ENCODE measurements at regions not wholly inside any gene's neighbourhood (a gene's known extent, or its start where the extent isn't known, plus 50 kb on each side); places are given as distances from the start of the nearest gene placed in this dataset.

DNA sequence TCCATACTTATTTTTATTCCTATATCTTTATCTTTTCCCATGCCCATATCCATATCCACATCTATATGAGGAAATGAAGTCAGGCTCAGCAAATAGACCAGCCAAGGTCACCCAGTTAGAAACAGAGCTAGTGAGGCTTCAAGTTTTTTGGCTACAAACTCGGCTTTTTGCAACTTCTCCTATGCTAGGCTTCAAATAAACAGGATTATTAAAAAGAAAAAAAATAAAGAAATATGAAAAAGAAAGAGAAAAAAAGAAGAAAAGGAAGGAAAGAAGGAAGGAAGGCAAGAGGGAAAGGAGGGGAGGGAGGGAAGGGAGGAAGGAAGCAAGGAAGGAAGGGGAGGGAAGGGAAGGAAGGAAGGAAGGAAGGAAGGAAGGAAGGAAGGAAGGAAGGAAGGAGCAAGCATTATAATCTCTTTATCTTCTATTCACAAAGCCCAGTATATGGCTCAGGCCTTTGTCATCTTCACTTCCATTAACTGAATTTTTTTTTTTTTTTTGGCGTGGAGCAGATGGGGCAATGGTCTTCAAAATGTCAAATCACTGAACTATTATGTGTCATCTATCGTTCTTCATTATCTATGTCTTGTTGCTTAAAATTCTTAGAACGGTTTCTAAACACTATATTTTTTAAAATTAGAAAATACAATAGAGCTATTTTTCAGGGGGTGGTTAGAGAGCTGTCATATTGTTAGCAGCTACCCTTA lies 418.2 kb downstream of the VRK1 start:
- no peak for DNase-seq

DNA sequence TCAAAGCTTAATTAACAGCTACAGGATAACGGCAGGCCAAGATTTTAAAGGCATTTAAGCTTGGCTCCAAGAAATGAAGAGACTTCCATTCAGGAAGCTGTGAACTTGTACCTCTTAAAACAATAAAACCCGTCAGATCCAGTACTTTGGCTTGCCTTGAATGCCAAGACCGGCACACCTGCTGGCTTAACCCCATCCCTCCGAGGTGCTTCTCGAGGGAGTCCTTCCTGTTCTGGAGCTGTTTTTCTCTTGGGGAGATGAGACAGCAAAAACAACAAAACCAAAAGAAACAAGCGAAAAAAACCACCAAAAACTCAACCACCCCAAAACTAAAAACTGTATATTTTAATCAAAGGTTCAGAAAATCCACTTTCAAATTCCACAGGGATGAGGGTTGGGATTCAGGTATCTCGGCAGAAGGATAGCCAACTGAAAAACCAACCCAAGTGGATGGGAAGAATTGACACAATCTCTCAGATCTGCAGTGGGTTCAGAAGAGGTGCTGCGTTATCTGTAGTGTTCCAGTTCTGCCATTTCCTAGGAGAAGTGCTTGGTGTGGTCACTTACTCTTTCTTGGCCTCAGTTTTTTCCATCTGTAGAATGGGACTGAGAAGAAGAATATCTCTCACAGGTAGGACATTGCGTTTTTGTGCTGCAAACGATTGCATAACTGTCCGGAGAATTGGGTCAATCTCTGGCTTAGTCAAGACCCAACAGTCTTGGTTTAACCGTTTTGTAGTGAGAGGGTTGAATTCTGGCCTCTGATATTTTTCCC lies 420.1 kb downstream of the VRK1 start:
- DNase-seq: no peak

DNA sequence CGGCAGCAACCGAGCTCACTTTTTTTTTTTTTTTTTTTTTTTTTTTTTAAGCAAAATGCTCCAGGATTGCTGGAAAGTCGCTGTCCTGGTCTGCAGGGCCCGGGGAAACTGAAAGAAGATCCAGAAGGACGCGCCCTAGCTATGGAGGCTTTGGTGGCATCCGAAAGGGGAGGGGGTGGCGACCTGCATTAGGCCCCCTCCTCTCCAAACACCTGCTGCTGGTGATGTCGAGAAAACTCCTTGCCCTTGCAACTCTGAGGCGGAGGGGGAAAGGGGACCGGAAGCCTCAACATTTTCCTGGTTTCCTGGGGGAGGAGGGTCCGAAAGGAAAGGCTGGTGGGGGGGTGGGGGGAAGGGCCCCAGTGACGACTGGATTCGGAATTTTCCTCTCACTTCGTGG lies 421.1 kb downstream of the VRK1 start:
- DNase-seq: no peak

DNA sequence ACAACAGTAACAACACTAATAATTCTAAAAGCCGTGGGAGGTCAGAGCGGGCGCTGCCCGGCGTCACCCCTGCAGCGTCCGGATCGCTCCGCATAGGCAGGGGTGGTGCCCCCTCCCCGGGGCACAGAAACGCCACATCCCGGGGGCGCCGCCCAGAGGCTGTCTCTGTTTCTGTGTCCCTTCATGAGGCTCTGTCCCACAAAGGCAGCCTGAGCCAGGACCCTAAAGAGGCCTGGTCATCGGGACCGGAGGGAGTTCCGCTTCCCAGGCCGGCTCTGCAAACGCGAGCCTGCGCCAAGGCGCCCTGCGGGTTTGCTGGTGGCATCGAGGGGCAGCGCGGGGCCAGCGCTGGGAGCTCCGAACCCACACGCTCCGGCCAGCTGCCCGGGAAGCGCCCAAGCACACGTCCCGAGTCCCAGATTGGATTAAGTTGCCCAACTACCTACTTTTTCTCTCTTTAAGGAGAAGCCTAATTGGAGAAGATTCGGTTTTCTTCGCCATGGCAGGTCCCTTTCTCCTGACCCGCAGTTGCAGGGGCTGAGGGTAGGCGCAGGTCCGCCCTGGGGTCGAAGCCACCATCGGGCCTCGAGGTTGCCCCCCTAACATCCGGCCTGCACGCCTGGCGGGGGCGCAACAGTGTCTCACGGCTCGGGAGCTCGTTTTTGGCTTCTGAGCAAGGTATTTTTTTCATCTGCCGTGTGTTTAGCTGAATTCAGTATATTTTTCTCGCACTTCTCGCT lies 421.7 kb downstream of the VRK1 start:
- no peak for DNase-seq

DNA sequence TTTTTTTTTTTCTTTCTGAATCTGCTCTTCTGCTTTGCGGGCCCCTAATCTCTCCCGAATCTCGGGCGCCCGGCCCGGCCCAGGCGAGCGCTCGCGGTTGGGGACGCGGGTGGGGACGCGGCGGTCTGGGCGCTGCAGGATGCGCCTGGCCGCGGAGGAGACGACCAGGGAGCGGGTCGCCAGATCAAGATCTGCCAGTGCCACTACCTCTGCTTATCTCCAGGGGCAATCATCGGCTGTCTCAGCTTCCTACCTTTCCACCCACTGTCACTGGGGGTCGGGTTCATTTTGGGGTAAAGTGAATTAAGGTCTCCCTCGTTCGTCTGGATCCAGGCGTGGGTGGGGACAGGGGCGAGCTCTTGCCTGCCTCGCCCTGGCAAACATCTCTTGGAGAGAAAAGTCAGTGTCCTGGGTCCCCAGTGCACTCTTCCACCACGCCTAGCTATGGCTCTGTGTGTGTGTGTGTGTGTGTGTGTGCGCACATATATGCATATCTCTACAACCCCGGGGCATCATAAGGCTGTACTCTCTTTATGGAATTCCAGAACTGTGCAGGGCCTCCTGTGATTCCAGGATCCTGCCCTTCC lies 422.3 kb downstream of the VRK1 start:
- DNase-seq: no peak

DNA sequence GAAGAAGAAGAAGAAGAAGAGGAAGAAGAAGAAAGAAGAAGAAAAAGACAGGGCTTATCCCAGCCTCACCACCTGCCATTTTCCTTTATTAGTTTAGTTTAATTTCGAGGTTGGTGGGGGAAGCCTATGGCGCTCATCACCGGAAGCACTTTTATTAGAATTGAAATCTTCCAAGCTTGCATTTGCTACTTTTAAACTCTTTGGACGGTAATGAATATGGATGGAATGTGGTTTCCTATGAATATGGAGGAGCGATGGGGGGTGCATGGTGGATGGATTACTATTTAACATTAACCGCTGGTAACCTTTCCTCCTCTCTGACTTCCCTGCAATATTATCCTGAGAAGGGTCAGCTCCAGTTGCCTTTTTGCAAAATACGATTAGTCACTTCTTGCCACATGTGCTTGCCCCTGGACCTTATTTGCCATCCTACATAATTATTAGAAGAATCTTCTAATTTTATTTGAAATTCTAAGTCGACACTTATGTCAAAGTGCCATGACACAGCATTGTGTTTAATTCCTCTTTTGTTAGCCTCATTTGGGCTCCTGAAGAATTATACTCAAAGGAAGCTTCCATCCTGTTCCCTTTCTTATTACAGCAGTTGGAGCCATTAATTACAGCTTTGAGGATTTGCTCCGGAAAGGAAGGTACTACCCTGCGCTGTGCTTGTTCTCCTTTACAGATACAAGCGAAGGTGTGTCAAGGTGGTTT lies 424.5 kb downstream of the VRK1 start:
- DNase-seq: no peak

DNA sequence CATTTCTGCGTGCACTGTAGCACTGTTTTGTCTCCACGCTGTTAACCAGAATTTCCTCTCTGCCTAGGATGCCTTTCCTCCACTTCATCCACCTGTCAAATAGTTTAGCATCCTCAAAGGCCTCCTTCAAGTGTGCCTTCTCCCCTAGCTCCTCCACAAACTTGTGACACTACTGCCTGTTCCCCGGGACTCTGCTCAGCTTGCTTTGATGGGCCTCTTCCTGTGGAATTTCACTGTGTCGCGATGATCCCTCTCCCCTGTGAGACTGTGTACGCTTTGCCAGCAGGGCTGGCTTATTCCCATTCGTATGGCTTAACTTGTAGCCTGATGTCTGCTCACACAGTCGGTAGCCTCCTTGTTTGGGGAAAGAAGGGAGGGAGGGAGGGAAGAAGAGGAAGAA lies 426.8 kb downstream of the VRK1 start:
- DNase-seq: no peak

DNA sequence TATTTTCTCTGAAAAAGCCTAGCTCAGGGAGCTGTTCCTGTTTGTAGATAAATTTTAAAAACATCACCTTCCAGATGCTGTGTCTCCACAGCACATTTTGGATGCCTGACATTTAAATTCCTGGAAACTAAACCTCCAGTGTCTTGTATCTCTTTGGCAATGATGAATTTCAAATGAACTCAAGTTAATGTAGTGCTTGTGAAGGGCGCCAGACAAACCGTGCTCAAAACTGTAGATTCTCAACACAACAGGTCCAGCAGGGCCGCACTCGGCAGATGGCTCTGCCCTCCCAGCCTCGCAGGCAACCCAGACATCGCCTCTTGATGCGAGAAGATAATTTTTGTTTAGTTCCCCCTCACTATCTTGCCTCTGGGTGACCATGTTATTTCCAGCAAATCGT lies 432.9 kb downstream of the VRK1 start:
- no peak for DNase-seq

DNA sequence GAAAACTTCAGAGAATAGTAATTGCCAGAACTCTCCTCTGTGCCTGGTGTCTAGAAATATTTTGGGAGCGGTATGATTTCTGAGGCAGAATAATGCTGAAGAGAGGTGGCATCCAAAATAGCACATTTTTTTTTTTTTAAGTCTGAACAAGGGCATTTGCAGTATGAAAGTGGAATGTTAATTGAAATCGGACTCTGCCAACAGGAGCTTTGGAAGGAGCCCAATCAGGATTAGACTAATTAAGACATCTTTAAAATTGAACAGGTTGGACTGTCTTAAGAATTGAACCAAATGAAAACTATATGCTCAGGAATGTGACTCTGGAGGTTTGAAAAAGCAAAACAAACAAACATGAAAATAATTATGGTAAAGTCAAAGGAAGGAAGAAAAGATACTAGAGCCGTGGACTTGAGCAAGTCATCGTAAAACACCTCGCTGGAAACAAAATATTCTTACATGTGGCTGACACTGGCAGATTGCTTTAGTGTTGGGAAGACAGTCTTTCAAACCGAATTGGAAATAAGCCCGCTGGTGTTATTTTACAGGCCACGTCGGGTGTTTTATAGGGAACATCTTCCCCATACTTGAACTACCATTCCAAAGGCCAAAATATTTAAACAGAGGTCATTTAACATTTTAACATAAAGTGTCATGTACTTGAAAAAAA lies 436.3 kb downstream of the VRK1 start:
- DNase-seq: no peak

DNA sequence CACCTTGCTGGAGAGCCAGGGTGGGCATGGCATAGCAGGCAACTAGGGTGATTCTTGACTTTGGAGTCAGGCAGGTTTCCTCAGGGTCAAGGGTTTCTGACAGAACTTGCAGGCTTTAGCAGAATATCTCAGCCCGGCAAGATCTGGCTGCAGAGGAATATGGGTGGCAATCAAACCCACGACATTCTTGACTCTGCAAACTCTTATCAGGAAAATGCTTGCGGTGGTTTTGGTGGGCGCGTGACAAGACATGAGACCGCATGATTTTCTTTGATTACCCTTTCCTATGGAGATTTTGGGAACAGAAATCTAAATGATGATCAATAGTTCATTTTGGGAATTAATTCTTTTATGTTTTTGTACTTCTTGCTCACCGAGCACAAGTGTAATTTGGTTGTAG lies 449.5 kb downstream of the VRK1 start:
- DNase-seq: no peak

DNA sequence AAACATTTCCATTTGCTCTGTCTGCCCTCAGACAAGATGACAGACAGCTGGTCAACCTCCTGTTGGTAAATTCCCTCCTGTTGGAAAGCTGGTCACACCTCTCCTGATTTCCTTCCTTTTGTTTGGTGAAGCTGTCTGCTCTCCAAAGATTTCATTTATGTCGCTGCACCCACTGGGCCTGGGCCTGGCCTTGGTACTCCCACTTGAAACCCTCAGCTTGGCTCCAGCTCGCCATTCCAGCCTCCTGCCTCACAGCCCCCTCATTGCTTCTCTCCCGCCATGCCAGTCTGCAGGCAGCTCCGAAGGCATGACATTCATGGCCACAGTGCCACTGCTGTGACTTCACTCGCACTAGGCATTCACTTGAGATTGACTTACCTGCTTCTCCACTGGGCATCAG lies 451.8 kb downstream of the VRK1 start:
- DNase-seq: no peak

DNA sequence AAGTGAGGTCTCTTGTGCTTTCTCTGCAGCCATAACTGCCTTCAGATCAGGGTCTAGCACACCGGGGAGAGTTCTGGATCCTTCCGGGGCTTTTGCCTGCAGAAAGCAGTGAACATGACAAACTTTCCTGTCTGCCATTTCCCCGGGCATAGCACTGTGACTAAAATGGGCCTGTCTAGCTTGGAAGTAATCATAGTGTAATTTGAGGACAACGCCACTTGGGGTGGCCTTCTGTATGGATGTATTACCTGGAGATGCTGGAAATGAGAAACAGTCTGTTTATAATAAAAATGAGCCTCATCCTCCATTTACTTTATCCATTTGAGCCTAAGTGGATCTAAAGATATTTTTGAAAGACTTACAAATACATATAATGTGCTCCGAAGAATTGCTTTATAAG lies 453.7 kb downstream of the VRK1 start:
- DNase-seq: no peak

DNA sequence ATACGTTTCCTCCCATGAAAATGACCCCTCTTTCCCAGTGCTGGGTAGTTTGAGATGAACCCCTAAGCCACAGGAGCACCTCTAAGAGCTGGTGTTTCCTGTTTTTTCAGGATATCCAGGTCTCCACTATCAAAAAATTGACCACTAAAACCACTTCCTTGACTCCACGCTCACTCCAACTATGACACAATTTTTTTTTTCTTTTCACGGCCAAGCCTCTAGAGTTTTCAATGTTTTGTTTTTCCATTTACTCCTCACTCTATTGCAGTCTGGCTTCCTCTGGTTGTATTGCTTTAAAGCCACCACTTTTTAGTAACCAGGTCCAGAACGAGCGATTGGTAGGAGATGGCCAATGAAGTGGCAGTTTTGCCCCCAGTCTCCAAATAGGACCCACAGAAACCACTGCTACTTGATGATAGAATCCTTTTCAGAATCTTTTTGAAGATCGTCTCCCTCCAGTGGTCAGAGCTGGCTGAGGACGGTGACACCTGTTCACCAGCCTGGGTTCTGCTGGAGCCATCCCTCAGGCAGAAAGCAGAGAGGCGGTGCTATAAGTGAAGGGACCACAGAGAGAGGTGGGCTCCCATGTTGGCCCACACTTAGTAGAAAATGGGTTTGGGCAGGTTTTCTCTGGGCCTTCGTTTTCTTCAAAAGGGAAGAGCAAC lies 454.4 kb downstream of the VRK1 start:
- no peak for DNase-seq

DNA sequence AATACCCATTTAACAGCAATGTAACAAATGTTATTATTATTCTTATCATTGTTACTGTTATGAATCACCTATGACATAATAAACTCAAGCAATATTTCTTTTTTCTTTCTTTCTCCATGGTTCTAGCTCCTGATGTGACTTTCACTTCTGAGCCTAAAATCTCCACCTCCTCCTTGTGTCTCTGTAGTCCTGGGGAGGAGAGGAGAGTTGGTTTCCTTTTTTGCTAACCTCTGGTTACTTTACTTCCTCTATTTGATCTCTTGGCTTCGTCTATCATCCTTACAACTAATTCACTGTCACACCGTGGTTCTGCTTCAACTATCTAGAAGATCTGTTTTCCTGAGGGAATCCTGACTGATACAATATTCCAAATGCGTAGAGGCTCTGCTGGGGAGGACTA lies 456.6 kb downstream of the VRK1 start:
- no peak for DNase-seq

DNA sequence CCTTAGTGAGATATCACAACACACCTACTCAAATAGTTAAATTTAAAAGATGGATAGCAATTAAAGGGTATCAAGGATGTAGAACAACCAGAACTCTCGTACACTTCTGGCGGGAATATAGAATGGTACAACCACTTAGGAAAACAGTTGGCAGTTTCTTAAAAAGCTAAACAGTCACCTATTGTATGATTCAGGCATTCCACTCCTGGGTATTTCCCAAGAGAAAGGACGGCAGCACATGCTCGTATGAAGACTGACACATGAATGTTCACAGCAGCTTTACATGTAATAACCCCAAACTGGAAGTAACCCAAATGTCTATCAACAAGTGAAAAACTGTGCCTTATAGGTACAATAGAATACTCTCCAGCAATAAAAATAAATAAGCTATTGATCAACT lies 465.2 kb downstream of the VRK1 start:
- no peak for DNase-seq

DNA sequence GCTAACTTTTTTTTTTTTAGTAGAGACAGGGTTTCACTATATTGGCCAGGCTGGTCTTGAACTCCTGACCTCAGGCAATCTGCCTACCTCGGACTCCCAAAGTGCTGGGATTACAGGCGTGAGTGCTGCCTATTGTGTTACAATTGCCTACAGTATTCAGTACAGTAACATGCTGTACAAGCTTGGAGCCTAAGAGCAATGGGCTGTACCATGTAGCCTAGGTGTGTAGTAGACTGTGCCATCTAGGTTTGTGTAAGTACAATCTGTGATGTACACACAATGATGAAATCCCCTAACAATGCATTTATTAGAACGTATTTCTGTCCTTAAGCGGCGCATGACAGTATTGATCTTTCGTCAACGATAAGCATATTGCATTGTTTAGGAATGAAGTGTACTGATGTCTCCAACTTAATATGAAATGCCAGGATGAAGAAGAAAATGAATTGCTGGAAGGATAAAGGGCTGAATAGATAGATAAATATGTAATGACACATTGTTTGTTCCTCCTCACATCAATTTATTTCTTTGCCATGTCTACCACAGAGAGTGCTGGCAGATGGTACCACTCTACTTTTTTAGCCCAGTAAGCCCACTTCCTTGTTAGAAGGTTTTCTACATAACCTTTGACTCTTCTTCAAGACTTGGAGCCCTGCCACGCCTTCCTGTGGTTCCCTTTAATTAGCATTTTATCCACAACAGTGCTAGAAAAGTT lies 467.5 kb downstream of the VRK1 start:
- DNase-seq: no peak

DNA sequence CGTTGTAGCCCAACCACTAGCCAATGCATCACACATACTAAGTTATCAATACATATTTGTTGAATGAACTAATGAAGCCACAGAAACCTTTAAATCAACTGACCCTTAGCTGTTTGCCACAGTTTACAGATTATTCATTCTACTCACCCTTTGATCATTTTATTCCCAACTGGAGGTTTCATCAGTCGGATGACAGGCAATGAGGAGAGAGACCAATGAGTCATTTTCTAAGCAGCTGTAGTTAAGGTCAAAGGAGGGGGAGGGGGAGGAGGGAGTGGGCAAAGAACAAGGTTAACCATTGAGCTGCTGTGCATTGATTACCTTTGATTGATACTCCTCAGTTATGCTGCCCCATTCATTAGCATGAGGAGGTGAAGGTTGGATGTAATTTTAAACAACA lies 469.5 kb downstream of the VRK1 start:
- no peak for DNase-seq

DNA sequence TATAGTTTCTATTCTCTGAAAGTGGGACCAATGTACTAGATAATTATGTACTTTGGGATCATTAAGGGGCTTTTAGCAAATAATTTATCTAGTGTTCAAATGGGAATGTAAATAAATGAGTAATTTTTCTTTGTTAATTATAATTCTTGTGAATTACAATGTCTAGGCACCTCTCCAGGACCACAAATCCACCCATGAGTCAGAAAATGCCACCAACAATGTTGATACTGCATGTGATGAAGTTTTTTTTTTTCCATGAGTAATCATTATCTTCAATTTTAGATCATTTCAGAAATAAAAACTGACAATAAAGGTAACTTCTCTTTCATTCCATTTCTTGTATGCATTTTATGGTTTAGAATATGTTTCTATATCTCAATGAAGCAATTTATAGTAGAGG lies 470.3 kb downstream of the VRK1 start:
- no peak for DNase-seq

DNA sequence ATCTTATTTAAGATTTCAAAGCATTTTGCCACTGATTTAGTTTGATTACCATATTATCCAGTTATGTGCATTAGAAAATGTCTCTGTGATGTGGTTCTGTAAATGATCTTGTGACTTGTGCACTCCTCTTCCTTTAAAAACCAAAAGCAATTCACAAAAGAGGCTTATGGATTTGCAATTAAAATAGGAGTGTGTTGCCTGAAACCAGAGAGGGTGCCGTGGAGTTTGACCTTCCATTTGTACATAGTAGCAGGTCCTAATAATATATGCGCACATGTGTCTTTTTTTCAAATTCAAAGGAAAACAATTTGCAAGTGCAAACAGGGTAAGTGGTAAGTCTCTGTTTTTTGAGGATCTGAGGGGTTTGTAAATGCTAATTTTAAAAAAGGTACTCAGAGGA lies 470.9 kb downstream of the VRK1 start:
- no peak for DNase-seq

DNA sequence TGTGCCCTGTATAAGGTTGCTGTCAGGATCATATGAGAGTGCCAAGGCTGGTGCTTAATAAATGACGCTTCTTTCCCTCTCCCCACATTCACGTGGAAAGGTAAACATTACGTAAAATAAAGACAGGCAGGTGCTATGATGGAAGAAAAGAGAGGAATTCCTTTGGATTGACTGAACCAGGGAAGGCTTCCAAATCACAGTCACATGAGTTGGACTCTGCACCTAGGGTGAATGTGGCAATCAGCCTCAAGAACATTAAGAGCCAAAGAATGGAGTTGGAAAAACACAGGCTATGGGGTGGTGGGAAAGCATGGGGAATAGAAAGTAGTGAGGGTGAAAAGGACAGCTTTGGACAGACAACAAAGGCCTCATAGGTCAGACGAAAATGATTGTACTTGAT lies 473.1 kb downstream of the VRK1 start:
- no peak for DNase-seq

DNA sequence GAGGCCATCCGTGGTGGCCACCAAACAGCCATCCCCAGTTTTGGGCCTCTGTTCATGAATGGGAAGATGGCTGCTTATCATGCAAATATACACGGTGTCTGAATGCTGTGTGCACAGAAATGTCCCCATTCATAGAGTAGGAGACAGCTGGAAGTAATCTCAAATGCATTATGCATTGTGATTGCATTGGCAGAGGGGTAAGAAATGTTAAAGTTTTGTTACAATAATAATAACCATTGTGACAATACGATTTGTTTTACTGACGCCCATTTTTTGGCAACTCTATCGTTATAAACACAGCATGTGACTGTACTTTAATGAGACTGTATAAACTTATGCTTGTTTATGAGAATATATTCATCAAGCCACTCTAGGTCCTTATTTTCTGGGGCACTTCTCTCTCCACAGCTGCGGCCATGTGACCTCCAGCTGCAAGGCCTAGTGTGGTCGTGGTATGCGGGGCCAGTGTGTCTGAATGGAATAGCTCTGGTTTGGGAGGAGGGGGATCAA lies 474.3 kb downstream of the VRK1 start:
- no peak for DNase-seq

All from DMS53 (cell line).